Endothelial cell of umbilical vein (primary cell): ENCODE measurements at regions not wholly inside any gene's neighbourhood (a gene's known extent, or its start where the extent isn't known, plus 50 kb on each side); places are given as distances from the start of the nearest gene placed in this dataset.

Experiments
- BruUV-seq: library from RNA; stranded (reverse); fragments of 400-500 nt; replicated peaks from 2 replicates; lab custom pipeline; 2021; lab: Mats Ljungman, UMichigan
- CTCF ChIA-PET: fragments of 300-600, 350-600 bp; sonication (Branson Sonifier 250); formaldehyde crosslinking; loops from one replicate; lab custom pipeline; 2021; ENCODE audit warnings: antibody characterized with exemption, inconsistent platforms; lab: Charles Lee
- POLR2A ChIA-PET: fragments of 300-600, 350-600 bp; sonication (Branson Sonifier 250); formaldehyde crosslinking; loops from one replicate; lab custom pipeline; 2021; ENCODE audit warnings: antibody characterized with exemption, inconsistent platforms; lab: Charles Lee
- DNase-seq: peaks from one replicate; pipeline ENCODE4 v3.0.0-alpha.2; 2011; ENCODE audit warnings: low read depth, low spot score
- FAIRE-seq: peaks from 2 replicates; lab custom pipeline; 2011; peaks lifted over from hg19 to GRCh38; lab: Jason Lieb, UNC
- H2AFZ ChIP-seq: 2 replicates; pipeline ENCODE4 v1.6.0; 2012; ENCODE audit warnings: low read depth, low read length, control low read depth, inconsistent platforms
- H3K27ac ChIP-seq: 2 replicates; pipeline ENCODE4 v1.5.1; 2011; ENCODE audit warnings: low read depth, mild to moderate bottlenecking, control low read depth, low read length, moderate library complexity; ENCODE audit not compliant: insufficient read depth
- H3K27me3 ChIP-seq, 2 experiments: 2 replicates each; pipeline versions ENCODE4 v1.6.0 to v1.6.1; 2011; ENCODE audit warnings: low read length in 2 of 2, mixed read lengths in 1 of 2; ENCODE audit not compliant: control insufficient read depth in 2 of 2, insufficient read depth in 2 of 2
- H3K36me3 ChIP-seq, 2 experiments: 2 replicates in 1 of 2; 3 replicates in 1 of 2; pipeline ENCODE4 v1.5.1; 2011; ENCODE audit warnings: low read length in 2 of 2, mild to moderate bottlenecking in 1 of 2, moderate library complexity in 1 of 2; ENCODE audit not compliant: control insufficient read depth in 2 of 2, insufficient read depth in 2 of 2; ENCODE audit errors: extremely low read depth in 1 of 2
- H3K4me1 ChIP-seq: 3 replicates; pipeline ENCODE4 v1.5.1; 2011; ENCODE audit warnings: mild to moderate bottlenecking, low read length; ENCODE audit not compliant: control insufficient read depth, insufficient read depth; ENCODE audit errors: extremely low read depth
- H3K4me2 ChIP-seq: 2 replicates; pipeline ENCODE4 v1.6.1; 2011; ENCODE audit warnings: low read length, control low read depth, mixed read lengths; ENCODE audit not compliant: insufficient read depth
- H3K4me3 ChIP-seq, 3 experiments: fragments of 200-600 bp in 1 of 3; sonication (generic), shearing (Covaris generic) in 1 of 3; replicated peaks in 1 of 3; 2 replicates each; pipeline ENCODE4 v1.5.1; 2011 to 2016; ENCODE audit warnings: control low read depth in 3 of 3, low read length in 3 of 3, mild to moderate bottlenecking in 2 of 3, inconsistent platforms in 1 of 3, low read depth in 1 of 3, moderate library complexity in 1 of 3; ENCODE audit not compliant: insufficient read depth in 1 of 3
- H3K79me2 ChIP-seq: 2 replicates; pipeline ENCODE4 v1.6.0; 2012; ENCODE audit warnings: low read length, inconsistent platforms; ENCODE audit not compliant: control insufficient read depth, insufficient read depth
- H3K9ac ChIP-seq: replicated peaks from 2 replicates; pipeline ENCODE3; 2011; ENCODE audit warnings: low read length, control low read depth; ENCODE audit not compliant: insufficient read depth; ENCODE audit errors: extremely low read depth
- H3K9me1 ChIP-seq: replicated peaks from 3 replicates; pipeline ENCODE4 v1.6.0; 2011; ENCODE audit warnings: mild to moderate bottlenecking, low read length; ENCODE audit not compliant: control insufficient read depth, insufficient read depth; ENCODE audit errors: extremely low read depth
- H3K9me3 ChIP-seq: replicated peaks from 2 replicates; pipeline ENCODE4 v1.5.1; 2012; ENCODE audit warnings: low read length, inconsistent platforms; ENCODE audit not compliant: control insufficient read depth, insufficient read depth
- H4K20me1 ChIP-seq: replicated peaks from 2 replicates; pipeline ENCODE3; 2011; ENCODE audit warnings: mild to moderate bottlenecking, low read length; ENCODE audit not compliant: control insufficient read depth, insufficient read depth; ENCODE audit errors: extremely low read depth
- CTCF ChIP-seq, 2 donors: IDR thresholded peaks; 1 replicate in 1 of 2; 2 replicates in 1 of 2; pipeline ENCODE4 v1.5.1; 2011; ENCODE audit warnings: low read length in 2 of 2, mild to moderate bottlenecking in 2 of 2, moderate library complexity in 2 of 2, control low read depth in 1 of 2, inconsistent platforms in 1 of 2, low read depth in 1 of 2; ENCODE audit not compliant: insufficient read depth in 1 of 2; ENCODE audit errors: extremely low read depth in 1 of 2
- EZH2 ChIP-seq: IDR thresholded peaks from 2 replicates; pipeline ENCODE4 v1.6.1; 2012; ENCODE audit warnings: borderline replicate concordance, low read depth, mild to moderate bottlenecking, moderate library complexity, low read length, inconsistent platforms; ENCODE audit not compliant: severe bottlenecking
- FOS ChIP-seq: IDR thresholded peaks from 2 replicates; pipeline ENCODE4 v1.6.1; 2011; ENCODE audit warnings: mild to moderate bottlenecking, low read length, moderate library complexity, borderline replicate concordance; ENCODE audit not compliant: insufficient read depth
- GATA2 ChIP-seq: IDR thresholded peaks from 2 replicates; pipeline ENCODE4 v1.7.0; 2011; ENCODE audit warnings: low read depth, mild to moderate bottlenecking, moderate library complexity, mixed read lengths, low read length; ENCODE audit not compliant: insufficient read length, insufficient read depth
- JUN ChIP-seq: IDR thresholded peaks from 2 replicates; pipeline ENCODE4 v1.6.1; 2011; ENCODE audit warnings: borderline replicate concordance, low read depth; ENCODE audit not compliant: insufficient read length, insufficient read depth
- MAX ChIP-seq: IDR thresholded peaks from 2 replicates; pipeline ENCODE4 v1.6.1; 2011; ENCODE audit not compliant: insufficient read depth, insufficient read length
- MYC ChIP-seq: IDR thresholded peaks from one replicate; pipeline ENCODE4 v1.6.1; 2011; ENCODE audit warnings: mild to moderate bottlenecking, low read depth, low read length
- POLR2A ChIP-seq: IDR thresholded peaks from 2 replicates; pipeline ENCODE4 v1.6.1; 2012; ENCODE audit warnings: low read depth, mild to moderate bottlenecking, control low read depth, low read length
- POLR2AphosphoS5 ChIP-seq: IDR thresholded peaks from 2 replicates; pipeline ENCODE4 v1.6.1; 2012; ENCODE audit warnings: low read depth, mild to moderate bottlenecking, control low read depth, low read length, moderate library complexity; ENCODE audit not compliant: insufficient read depth
- dilution Hi-C: fragments of 300-500 bp; cut with MboI; formaldehyde crosslinking; loops from one replicate; pipeline ENCODE4 v1.15.0; 2019; ENCODE audit warnings: low sequenced_read_pairs; ENCODE audit not compliant: extremely low pct_ligation_motif_present
- intact Hi-C: fragments of 100-400 bp; cut with micrococcal nuclease; formaldehyde crosslinking; loops from one replicate; pipeline ENCODE4 v1.10.0; 2022

- no peaks in the 10 kb centered on the region for H3K36me3 ChIP-seq
- H3K9me3 ChIP-seq, result peaks cover 6% of the 10 kb centered on the region
- intact Hi-C loops (no loop called here), dilution Hi-C loops (no loop called here)
- no peak overlapping the region for H2AFZ ChIP-seq
- POLR2A ChIA-PET, result no interaction called here
- H3K9me1 ChIP-seq, result no peaks in the 10 kb centered on the region
- H3K27ac ChIP-seq, result no peak overlapping the region
- no peak overlapping the region for H3K4me2 ChIP-seq
- no peaks in the 10 kb centered on the region for H4K20me1 ChIP-seq
- FAIRE-seq, result no peak
- H3K79me2 ChIP-seq, result no peaks in the 10 kb centered on the region
- DNase-seq, result no peak
- no peaks in the 10 kb centered on the region for H3K4me1 ChIP-seq
- no peak overlapping the region for H3K4me3 ChIP-seq
- no TSS peak for BruUV-seq
- H3K9ac ChIP-seq, result no peak overlapping the region
- no peaks in the 10 kb centered on the region for H3K27me3 ChIP-seq
- CTCF ChIA-PET, result no interaction called here
- TF ChIP-seq POLR2AphosphoS5 (no peak), CTCF (IDR thresholded peaks at IDR 0.05; ENCODE audit: extremely low read depth in 1 of 2, insufficient read depth in 1 of 2, low read depth in 1 of 2, low read length in 2 of 2) (no peak), POLR2A (no peak), MAX (no peak), GATA2 (no peak), JUN (no peak), EZH2 (no peak), MYC (no peak), FOS (no peak)
Measured at GRCh38 chr1:216913976-216914375, 190.7 kb upstream of the ESRRG start.
